Thyroid gland (tissue), 4 donors: ENCODE measurements at regions not wholly inside any gene's neighbourhood (a gene's known extent, or its start where the extent isn't known, plus 50 kb on each side); places are given as distances from the start of the nearest gene placed in this dataset.

ENCODE experiments used
- CTCF ChIP-seq, 6 experiments: fragments of 200-600 bp in 3 of 6; fragments of 450-650 bp in 3 of 6; sonication (generic) in 3 of 6; IDR thresholded peaks; one replicate each; pipeline ENCODE4 v1.5.1; 2016 to 2019; ENCODE audit warnings: antibody characterized with exemption in 6 of 6, mild to moderate bottlenecking in 2 of 6, inconsistent platforms in 1 of 6, moderate library complexity in 1 of 6
- POLR2A ChIP-seq, 2 donors: fragments of 450-650 bp; IDR thresholded peaks; one replicate each; pipeline ENCODE4 v1.6.1; 2017; ENCODE audit warnings: antibody characterized with exemption in 2 of 2, mild to moderate bottlenecking in 2 of 2, moderate library complexity in 1 of 2

GRCh38 chr2:56874717-56875116 is 690.9 kb downstream of the CCDC85A start:
- TF ChIP-seq POLR2A (IDR thresholded peaks at IDR 0.05) (no peak), CTCF (IDR thresholded peaks at IDR 0.05) (no peak)
